ENCODE measurements at regions not wholly inside any gene's neighbourhood (a gene's known extent, or its start where the extent isn't known, plus 50 kb on each side); places are given as distances from the start of the nearest gene placed in this dataset.

DNA sequence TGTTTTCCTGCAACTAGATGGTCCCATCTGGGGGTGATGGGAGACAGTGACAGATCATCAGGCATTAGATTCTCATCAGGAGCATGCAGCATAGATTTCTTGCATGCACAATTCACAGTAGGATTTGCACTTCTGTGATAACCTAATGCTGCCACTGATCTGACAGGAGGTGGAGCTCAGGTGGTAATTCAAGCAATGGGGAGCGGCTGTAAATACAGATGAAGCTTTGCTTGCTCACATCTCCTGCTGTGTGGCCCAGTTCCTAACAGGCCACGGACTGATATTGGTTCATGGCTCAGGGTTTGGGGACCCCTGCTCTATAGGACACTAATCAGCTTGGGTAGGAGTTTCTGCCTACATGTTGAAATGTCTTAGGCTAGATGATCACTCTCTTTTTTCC is 320.0 kb downstream of the PRDM2 start:
- TF ChIP-seq RAD21 (IDR thresholded peaks at IDR 0.05; ENCODE audit: low read depth) (no peak), EP300 (IDR thresholded peaks at IDR 0.05; ENCODE audit: borderline replicate concordance) (no peak), NFIC (IDR thresholded peaks at IDR 0.05) (no peak), FOXM1 (IDR thresholded peaks at IDR 0.05; ENCODE audit: borderline replicate concordance, low read depth) (no peak), EGR1 (IDR thresholded peaks at IDR 0.05) (no peak), MAX (IDR thresholded peaks at IDR 0.05) (no peak)
- TF ChIP-seq, protein P1, sequence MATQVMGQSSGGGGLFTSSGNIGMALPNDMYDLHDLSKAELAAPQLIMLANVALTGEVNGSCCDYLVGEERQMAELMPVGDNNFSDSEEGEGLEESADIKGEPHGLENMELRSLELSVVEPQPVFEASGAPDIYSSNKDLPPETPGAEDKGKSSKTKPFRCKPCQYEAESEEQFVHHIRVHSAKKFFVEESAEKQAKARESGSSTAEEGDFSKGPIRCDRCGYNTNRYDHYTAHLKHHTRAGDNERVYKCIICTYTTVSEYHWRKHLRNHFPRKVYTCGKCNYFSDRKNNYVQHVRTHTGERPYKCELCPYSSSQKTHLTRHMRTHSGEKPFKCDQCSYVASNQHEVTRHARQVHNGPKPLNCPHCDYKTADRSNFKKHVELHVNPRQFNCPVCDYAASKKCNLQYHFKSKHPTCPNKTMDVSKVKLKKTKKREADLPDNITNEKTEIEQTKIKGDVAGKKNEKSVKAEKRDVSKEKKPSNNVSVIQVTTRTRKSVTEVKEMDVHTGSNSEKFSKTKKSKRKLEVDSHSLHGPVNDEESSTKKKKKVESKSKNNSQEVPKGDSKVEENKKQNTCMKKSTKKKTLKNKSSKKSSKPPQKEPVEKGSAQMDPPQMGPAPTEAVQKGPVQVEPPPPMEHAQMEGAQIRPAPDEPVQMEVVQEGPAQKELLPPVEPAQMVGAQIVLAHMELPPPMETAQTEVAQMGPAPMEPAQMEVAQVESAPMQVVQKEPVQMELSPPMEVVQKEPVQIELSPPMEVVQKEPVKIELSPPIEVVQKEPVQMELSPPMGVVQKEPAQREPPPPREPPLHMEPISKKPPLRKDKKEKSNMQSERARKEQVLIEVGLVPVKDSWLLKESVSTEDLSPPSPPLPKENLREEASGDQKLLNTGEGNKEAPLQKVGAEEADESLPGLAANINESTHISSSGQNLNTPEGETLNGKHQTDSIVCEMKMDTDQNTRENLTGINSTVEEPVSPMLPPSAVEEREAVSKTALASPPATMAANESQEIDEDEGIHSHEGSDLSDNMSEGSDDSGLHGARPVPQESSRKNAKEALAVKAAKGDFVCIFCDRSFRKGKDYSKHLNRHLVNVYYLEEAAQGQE (IDR thresholded peaks at IDR 0.05; ENCODE audit: low read depth): no peak
